DND-41 (cell line): ENCODE measurements at regions not wholly inside any gene's neighbourhood (a gene's known extent, or its start where the extent isn't known, plus 50 kb on each side); places are given as distances from the start of the nearest gene placed in this dataset.
"Not testable (repeated sequence)": the region's sequence is repeated elsewhere in the genome, so short reads cannot be mapped to it uniquely, and the experiment has no call there.

ENCODE experiments used
- ATAC-seq: fragments of 200-7000 bp; cut with Tn5 transposase; 3 replicates; pipeline ENCODE4 v1.9.1; 2021; ENCODE audit warnings: low read depth; ENCODE audit not compliant: insufficient read depth
- DNase-seq: peaks from one replicate; pipeline ENCODE4 v3.0.0-alpha.2; 2020
- H2AFZ ChIP-seq: 2 replicates; pipeline ENCODE4 v1.6.0; 2012; ENCODE audit warnings: low read depth, low read length
- H3K27ac ChIP-seq: 2 replicates; pipeline ENCODE4 v1.5.1; 2012; ENCODE audit warnings: low read length, inconsistent platforms
- H3K27me3 ChIP-seq: fragments of 200-600 bp; sonication (generic); 2 replicates; pipeline ENCODE4 v1.6.0; 2012; ENCODE audit warnings: low read length, mild to moderate bottlenecking, inconsistent platforms; ENCODE audit not compliant: insufficient read depth, poor library complexity
- H3K36me3 ChIP-seq: 2 replicates; pipeline ENCODE4 v1.5.1; 2012; ENCODE audit warnings: low read length, inconsistent platforms; ENCODE audit not compliant: insufficient read depth
- H3K4me1 ChIP-seq: 2 replicates; pipeline ENCODE4 v1.5.1; 2012; ENCODE audit warnings: mild to moderate bottlenecking, low read length; ENCODE audit not compliant: insufficient read depth
- H3K4me2 ChIP-seq: 2 replicates; pipeline ENCODE4 v1.6.0; 2012; ENCODE audit warnings: mild to moderate bottlenecking, moderate library complexity, low read length, inconsistent platforms; ENCODE audit not compliant: insufficient read depth
- H3K4me3 ChIP-seq, 2 experiments: fragments of 200-600 bp in 1 of 2; shearing (Covaris generic) in 1 of 2; 2 replicates each; pipeline ENCODE4 v1.5.1; 2012 to 2016; ENCODE audit warnings: inconsistent platforms in 2 of 2, low read length in 2 of 2, mild to moderate bottlenecking in 2 of 2, low read depth in 1 of 2, moderate library complexity in 1 of 2
- H3K79me2 ChIP-seq: 2 replicates; pipeline ENCODE4 v1.6.0; 2012; ENCODE audit warnings: low read length, inconsistent platforms; ENCODE audit not compliant: insufficient read depth
- H3K9ac ChIP-seq: 2 replicates; pipeline ENCODE4 v1.6.0; 2012; ENCODE audit warnings: low read depth, mild to moderate bottlenecking, inconsistent platforms, low read length, moderate library complexity
- H3K9me3 ChIP-seq: 2 replicates; pipeline ENCODE4 v1.5.1; 2012; ENCODE audit warnings: low read length, moderate library complexity, mild to moderate bottlenecking, inconsistent platforms; ENCODE audit not compliant: insufficient read depth, severe bottlenecking
- H4K20me1 ChIP-seq: 2 replicates; pipeline ENCODE4 v1.6.0; 2012; ENCODE audit warnings: low read length; ENCODE audit not compliant: insufficient read depth
- EZH2 ChIP-seq: IDR thresholded peaks from 3 replicates; pipeline ENCODE4 v1.6.1; 2012; ENCODE audit warnings: borderline replicate concordance, low read depth, mild to moderate bottlenecking, moderate library complexity, low read length, inconsistent platforms; ENCODE audit not compliant: severe bottlenecking
- TF ChIP-seq, protein P1 (sequence below): IDR thresholded peaks from 2 replicates; pipeline ENCODE4 v1.5.1; 2012; ENCODE audit warnings: borderline replicate concordance, low read length, moderate library complexity, mild to moderate bottlenecking; ENCODE audit not compliant: poor library complexity, severe bottlenecking; ENCODE audit errors: extremely low read depth

DNA sequence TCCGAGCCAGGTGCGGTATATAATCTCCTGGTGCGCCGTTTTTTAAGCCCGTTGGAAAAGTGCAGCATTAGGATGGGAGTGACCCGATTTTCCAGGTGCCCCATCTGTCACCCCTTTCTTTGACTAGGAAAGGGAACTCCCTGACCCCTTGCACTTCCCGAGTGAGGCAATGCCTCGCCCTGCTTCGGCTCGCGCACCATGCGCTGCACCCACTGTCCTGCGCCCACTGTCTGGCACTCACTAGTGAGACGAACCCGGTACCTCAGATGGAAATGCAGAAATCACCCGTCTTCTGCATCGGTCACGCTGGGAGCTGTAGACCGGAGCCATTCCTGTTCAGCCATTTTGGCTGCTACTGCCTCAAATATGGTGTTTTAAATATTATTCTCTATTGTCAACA is 198.0 kb downstream of the MEIS1 start:
- H4K20me1 ChIP-seq, ATAC-seq, H3K4me3 ChIP-seq, H3K36me3 ChIP-seq, H3K9me3 ChIP-seq, H2AFZ ChIP-seq, H3K9ac ChIP-seq, H3K27ac ChIP-seq, H3K27me3 ChIP-seq, H3K4me2 ChIP-seq, H3K4me1 ChIP-seq, DNase-seq, H3K79me2 ChIP-seq: not testable (repeated sequence)

DNA sequence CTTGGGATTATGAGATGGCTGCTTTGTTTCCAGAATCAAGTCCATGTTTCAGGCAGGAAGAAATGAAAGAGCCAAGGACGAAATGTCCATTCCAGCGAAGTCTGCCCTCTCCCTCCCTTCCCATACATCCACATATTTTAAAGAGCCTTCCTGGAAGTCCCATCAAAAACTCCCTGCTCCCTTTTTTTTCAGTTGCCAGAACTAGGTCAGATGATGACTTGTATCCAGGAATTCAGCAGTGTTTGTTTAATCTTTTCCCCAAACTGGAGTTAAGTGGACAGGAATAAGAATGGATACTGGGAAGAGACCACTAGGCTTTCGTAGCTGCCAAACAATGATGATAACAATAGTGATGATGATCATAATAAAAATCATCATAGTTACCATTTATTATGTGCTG is 198.7 kb downstream of the MEIS1 start:
- Histone ChIP-seq H3K79me2 (no peaks in the 10 kb centered on the region), H3K4me1 (no peaks in the 10 kb centered on the region), H3K27me3 (no peaks in the 10 kb centered on the region), H3K36me3 (no peaks in the 10 kb centered on the region), H3K9me3 (peaks cover 4% of the 10 kb centered on the region), H3K27ac (no peak overlapping the region), H3K4me2 (no peak overlapping the region), H2AFZ (no peak overlapping the region), H3K9ac (no peak overlapping the region), H4K20me1 (no peaks in the 10 kb centered on the region), H3K4me3 (no peak overlapping the region)
- TF ChIP-seq, protein P1, sequence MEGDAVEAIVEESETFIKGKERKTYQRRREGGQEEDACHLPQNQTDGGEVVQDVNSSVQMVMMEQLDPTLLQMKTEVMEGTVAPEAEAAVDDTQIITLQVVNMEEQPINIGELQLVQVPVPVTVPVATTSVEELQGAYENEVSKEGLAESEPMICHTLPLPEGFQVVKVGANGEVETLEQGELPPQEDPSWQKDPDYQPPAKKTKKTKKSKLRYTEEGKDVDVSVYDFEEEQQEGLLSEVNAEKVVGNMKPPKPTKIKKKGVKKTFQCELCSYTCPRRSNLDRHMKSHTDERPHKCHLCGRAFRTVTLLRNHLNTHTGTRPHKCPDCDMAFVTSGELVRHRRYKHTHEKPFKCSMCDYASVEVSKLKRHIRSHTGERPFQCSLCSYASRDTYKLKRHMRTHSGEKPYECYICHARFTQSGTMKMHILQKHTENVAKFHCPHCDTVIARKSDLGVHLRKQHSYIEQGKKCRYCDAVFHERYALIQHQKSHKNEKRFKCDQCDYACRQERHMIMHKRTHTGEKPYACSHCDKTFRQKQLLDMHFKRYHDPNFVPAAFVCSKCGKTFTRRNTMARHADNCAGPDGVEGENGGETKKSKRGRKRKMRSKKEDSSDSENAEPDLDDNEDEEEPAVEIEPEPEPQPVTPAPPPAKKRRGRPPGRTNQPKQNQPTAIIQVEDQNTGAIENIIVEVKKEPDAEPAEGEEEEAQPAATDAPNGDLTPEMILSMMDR = no peak
- no peak for TF ChIP-seq EZH2
- DNase-seq (no peak), ATAC-seq (no peak)

DNA sequence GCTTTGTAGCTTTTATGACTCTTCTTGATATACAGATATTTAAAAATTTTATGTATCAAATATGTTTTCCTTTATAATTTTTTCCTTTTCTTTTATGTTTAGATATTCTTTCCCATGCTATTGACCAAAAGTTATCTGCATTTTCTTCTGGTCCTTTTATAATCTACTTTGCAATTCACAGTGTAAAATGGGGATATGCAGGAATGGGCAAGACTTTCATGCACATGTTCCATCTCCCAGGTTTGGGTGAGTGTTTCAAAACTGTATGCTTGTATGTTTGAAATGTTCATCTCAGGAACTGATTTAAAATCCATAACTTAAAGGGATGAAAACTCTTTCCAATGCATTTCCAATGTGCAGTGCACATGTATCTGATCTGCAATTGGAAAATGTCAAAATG is 199.9 kb downstream of the MEIS1 start:
- no peak for ATAC-seq
- peaks cover 4% of the 10 kb centered on the region for H3K9me3 ChIP-seq
- TF ChIP-seq, protein P1 = no peak
- TF ChIP-seq EZH2 = no peak

DNA sequence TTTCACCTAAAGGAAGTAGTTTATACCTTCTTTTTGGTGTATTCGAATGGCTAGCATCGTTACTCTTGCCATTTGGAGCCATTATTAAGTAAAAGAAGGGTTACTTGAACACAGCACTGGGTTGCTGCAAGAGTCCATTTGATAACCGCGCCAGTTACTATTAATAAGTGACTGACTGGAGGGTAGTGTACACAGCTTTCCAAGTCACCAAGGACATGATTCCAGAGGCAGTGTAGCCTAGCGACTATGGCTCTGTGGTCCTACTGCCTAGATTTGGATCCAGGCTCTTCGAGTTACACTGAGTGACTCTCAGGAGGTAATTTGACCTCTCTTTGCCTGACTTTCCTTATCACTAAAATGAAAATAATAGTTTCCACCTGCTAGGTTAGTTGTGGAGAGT is 206.8 kb downstream of the MEIS1 start:
- Histone ChIP-seq H3K4me1 (no peaks in the 10 kb centered on the region), H3K79me2 (no peaks in the 10 kb centered on the region), H3K4me2 (no peak overlapping the region), H3K36me3 (no peaks in the 10 kb centered on the region), H3K9me3 (no peaks in the 10 kb centered on the region), H4K20me1 (no peaks in the 10 kb centered on the region), H3K4me3 (no peak overlapping the region), H3K27me3 (no peaks in the 10 kb centered on the region), H2AFZ (no peak overlapping the region), H3K9ac (no peak overlapping the region), H3K27ac (no peak overlapping the region)
- TF ChIP-seq EZH2 = no peak
- TF ChIP-seq, protein P1 = no peak
- ATAC-seq (no peak), DNase-seq (no peak)

More for the DNA sequence above, 199.9 kb downstream of the MEIS1 start:
- Histone ChIP-seq H3K36me3 (no peaks in the 10 kb centered on the region), H3K27me3 (no peaks in the 10 kb centered on the region), H3K27ac (no peak overlapping the region), H2AFZ (no peak overlapping the region), H3K4me2 (no peak overlapping the region), H3K79me2 (no peaks in the 10 kb centered on the region), H3K9ac (no peak overlapping the region), H4K20me1 (no peaks in the 10 kb centered on the region), H3K4me1 (no peaks in the 10 kb centered on the region), H3K4me3 (no peak overlapping the region)
- DNase-seq = no peak

DNA sequence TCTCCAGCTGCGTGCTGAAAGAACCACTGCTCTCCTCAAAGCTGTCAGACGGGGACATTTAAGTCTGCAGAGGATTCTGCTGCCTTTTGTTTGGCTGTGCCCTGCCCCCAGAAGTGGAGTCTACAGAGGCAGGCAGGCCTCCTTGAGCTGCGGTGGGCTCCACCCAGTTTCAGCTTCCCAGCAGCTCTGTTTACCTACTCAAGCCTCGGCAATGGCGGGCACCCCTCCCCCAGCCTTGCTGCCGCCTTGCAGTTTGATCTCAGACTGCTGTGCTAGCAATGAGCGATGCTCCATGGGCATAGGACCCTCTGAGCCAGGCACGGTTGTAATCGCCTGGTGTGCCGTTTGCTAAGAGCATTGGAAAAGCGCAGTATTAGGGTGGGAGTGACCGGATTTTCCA is 213.2 kb downstream of the MEIS1 start:
- H3K4me2 ChIP-seq, ATAC-seq, DNase-seq: not testable (repeated sequence)

More for the DNA sequence above, 213.2 kb downstream of the MEIS1 start:
- H3K27me3 ChIP-seq, H3K79me2 ChIP-seq, H3K9ac ChIP-seq, H3K36me3 ChIP-seq, H3K27ac ChIP-seq, H3K4me3 ChIP-seq, H4K20me1 ChIP-seq, H3K9me3 ChIP-seq, H2AFZ ChIP-seq, H3K4me1 ChIP-seq: not testable (repeated sequence)
